KBM-7 (cell line): ENCODE measurements at regions not wholly inside any gene's neighbourhood (a gene's known extent, or its start where the extent isn't known, plus 50 kb on each side); places are given as distances from the start of the nearest gene placed in this dataset.

Experiments
- DNase-seq: peaks from one replicate; pipeline ENCODE4 v3.0.0-alpha.2; 2015
- in situ Hi-C: fragments of 300-500 bp; cut with MboI; formaldehyde crosslinking; loops from 2 replicates; pipeline ENCODE4 v1.14.3; 2020; ENCODE audit warnings: low sequenced_read_pairs, low pct_unique_long_range_greater_than_20kb, mixed read lengths

GRCh38 chr2:105654474-105655004, 90.2 kb upstream of the NCK2 start:
- no peak for DNase-seq
- in situ Hi-C loops: no loop called here

GRCh38 chr2:105653302-105653701, 91.4 kb upstream of the NCK2 start:
- no peak for DNase-seq
- in situ Hi-C loops: no loop called here

DNA sequence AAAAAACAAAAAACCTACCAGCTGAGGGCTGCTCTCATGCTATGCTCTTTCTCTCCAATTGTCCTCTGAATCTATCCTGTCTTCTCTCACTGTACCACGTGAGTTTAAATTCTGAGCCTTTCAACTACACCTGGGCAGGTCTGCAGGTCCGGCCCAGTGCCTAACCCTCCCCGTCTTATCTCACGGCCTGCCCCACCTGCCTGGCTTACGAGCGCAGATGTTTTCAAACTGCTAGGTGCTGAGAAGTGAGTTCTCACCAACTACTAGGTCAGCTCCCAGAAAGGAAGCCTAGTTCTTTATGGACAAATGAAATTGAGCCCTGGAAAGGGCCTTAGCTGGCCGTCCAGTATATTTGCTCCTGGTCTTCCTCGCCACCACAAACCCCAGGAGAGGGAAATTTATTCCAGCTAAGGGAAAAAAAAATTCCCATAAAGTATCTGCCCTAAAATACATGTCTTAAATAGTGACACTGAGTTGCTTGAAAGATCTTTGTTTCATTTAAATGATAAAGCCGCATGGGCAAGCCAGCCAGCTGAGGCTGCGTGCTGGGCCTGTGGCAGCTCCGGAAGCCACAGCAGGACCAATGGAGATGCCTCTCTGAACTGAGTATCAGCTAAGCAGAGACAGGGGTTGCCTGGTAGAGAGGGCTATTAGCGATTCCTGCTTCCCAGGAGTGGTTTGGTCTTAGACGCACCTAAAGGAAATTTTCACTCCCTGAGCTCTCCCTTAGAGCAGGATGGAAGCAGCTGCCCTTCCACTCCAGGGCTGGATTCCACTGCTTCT, 92.5 kb upstream of the NCK2 start:
- in situ Hi-C loops: no loop called here
- no peak for DNase-seq

- in situ Hi-C loops: no loop called here
These were observed 95.2 kb upstream of the NCK2 start for GRCh38 chr2:105649534-105649933.

DNA sequence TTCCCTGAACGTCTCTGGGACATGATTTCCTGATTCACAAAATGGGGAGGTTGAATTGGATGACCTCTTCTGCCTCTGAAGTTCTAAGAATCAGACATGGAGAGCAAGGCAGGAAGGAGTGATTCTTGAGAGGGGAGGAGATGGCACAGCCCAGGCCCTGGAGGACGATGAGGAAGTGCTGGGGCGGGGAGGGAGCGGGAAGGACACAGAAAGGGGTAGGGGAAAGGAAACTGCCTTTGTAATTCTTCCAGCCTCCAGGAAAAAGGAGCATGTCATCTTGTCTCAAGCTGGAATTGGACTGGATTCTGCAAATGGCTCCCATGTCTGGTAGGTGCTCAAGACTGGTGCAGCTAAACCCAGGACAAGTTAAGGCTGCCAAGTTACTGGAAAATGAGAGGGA, 97.0 kb upstream of the NCK2 start:
- DNase-seq: no peak
- in situ Hi-C loops: no loop called here

More at GRCh38 chr2:105649534-105649933, 95.2 kb upstream of the NCK2 start:
- DNase-seq: no peak

- in situ Hi-C loops: no loop called here
- DNase-seq: no peak
These were observed 98.0 kb upstream of the NCK2 start for GRCh38 chr2:105646774-105647076.

DNA sequence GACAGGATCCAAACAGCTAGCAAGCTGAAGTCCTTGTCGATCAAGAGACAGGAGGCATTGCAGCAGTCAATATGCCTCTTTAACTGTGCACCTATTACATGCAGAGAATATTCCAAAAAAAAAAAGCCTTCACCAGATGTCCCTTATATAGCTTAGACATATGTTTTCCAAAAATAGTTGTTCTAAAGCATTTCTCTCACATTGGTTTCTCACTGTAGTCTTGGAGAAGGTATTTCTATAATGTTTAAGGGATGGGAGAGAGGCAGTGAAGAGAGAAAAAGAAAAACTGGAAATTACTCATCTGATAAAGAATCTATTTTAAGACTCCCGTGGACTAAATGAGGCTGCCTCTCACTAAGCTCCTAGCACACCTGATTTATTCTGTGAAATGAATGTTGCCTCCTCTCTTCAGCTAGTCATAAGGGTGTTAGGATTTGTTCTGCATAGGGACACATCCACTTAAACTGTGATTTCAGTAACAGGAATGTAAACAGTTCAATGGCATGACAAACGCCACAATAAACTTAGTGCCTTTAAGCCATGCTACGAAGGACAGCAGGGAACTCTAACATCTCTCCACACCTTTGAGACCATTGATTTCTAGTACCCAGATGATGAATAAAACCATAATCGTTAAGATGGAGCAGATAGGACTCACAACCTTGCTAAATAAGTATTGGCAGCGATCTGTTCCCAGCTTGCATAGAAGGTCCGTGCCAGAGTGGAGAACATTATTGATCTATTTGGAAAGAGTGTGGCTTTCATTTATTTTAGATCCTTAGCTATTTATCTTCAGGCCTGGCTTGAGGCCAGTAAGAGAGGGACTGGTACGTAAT, 98.6 kb upstream of the NCK2 start:
- DNase-seq: no peak
- in situ Hi-C loops: no loop called here

DNA sequence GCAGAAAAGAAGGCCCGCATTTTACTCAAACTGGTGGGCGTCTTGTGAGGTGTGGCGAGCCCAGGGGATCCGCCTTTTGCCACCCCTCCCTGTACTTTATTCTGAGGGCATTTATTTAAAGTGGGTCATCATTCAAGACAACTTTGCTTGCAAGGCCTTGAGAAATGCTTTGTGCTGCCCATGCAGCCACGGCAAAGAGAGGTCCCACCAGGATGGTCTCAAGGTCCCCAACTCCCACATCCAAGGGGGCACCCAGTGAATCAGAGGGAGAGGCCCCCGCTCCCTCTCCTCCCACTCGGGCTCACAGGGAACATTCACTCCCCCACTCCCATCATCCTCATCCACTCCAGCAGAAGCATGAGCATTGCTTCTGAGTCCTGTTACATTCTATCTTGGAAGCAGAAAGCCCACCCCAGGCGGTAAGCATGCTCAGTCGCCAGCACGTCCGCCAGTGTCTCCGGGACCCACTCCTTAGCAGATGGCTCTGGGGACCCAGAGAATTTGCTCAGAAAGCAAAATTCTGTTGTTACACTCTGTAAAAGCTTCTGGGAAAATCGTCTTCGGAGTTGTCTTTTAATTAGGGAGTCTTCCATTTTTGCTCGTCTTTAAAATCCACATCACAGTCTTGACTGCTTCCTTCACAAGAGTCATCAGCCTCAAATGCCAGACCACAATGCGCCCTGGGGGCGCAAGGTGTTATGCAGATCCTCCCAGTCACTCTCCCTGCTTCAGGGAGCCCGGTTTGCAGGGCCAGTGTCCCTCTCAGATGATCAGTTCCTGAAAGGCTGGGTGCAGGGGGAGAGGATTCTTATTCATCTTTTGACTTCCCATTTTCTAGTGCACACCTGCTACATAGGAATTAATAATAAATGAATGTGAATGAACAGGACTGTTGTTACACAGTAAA, 99.4 kb upstream of the NCK2 start:
- in situ Hi-C loops: no loop called here
- DNase-seq: no peak

GRCh38 chr2:105644174-105644980, 100.3 kb upstream of the NCK2 start:
- DNase-seq: no peak
- in situ Hi-C loops: no loop called here

GRCh38 chr2:105643405-105644173, 101.1 kb upstream of the NCK2 start:
- DNase-seq: no peak
- in situ Hi-C loops: no loop called here

DNA sequence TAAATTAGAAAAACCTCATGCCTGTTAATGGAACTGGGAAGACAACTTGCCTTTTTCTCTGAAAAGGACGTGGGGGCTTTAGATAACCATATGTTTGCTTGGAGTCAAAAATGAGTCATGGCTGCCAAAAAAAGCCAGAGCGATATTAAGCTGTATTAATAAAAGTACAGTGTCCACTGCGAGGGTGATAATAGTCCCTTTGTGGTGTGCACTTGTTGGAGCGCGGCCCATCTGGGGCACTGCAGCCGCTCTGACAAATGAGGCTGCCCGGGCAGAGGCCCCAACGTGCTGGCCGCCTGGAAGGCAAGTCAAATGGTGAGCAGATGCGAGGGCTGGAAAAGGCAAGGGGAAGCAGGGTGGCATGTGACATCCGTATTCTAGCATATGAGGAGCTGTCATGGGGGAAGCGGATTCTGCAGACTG, 103.3 kb upstream of the NCK2 start:
- in situ Hi-C loops: no loop called here
- DNase-seq: no peak

DNA sequence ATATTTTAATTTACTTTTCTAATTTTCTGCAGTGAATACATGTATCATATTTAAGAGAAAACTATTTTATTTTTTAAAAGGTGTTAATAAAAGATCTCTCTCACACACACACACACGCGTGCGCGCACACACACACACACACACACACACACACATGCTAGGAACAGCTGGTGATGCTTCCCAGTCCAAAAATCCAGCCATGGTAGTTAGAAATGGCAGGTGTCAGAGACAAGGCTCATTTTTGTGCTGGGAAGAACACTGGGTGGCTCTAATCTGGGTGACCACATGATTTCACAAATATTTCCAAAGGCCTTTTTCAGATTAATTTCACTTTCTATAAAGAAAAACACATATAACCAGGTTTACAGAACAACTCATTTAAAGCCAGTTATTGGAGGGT, 104.5 kb upstream of the NCK2 start:
- in situ Hi-C loops: no loop called here
- no peak for DNase-seq

- DNase-seq: no peak
- in situ Hi-C loops: no loop called here
These were observed 108.5 kb upstream of the NCK2 start for GRCh38 chr2:105636109-105636740.

DNA sequence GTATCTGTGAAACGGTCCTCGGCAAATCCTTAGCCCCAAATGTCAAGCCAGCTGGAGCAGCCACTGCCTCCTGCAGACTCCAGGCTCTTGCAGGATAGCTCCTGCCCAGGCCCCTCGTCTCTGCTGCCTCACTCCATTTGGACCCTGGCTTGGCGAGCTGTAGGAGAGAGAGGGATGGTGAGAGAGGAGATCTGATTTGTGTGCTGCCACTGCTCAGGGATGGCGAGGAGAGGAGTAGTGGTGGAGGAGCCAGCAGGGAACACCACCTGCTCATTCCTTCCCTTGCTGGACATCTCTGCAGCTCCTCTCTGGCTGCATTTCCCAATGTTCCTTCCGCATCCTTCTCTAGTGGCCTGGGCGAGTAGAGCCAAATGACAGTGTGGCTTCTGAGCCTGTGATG, 109.1 kb upstream of the NCK2 start:
- DNase-seq: no peak
- in situ Hi-C loops: no loop called here

DNA sequence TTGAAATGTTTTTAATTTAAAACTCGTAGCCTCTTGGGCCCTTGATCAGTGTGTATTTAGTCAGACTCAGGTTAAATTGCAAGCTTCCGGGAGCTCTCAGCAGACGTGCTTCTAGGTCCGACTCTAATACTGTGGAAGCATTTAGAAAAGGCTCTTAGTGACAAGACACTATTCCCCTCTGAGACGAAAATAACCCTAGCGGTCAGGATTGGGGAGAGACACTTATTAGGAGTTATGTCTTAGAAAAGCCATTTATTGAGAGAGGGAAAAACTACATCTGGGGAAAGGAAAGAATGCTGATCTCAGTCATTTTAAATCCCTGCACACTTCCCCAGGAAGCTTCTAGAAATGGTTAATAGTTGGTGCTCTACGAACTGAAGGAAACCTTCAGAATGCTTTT, 110.5 kb upstream of the NCK2 start:
- no peak for DNase-seq
- in situ Hi-C loops: no loop called here

- in situ Hi-C loops: no loop called here
- DNase-seq: no peak
These were observed 112.8 kb upstream of the NCK2 start for GRCh38 chr2:105631922-105632321.

DNA sequence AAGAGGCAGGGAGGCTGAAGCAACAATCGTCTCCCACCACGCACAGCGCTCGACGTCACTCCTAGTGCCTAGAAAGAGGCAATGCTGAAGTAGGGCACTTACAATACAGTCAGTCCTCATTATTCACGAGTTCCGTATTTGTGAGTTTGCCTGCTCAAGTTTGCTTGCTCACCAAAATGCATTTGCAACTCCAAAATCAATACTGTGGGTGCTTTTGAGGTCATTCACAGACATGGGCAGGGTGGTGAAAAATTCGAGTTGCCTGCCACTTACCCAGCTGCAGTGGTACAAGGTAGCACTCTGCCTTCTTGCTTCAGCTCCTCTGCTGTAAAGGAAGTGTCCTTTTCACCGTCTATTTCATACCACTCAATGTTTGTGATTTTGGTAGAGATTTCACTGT, 113.7 kb upstream of the NCK2 start:
- in situ Hi-C loops: no loop called here
- DNase-seq: no peak

- DNase-seq: no peak
- in situ Hi-C loops: no loop called here
These were observed 115.1 kb upstream of the NCK2 start for GRCh38 chr2:105629634-105630033.
